WTC11 (cell line): ENCODE measurements at regions not wholly inside any gene's neighbourhood (a gene's known extent, or its start where the extent isn't known, plus 50 kb on each side); places are given as distances from the start of the nearest gene placed in this dataset.

Experiments
- ATAC-seq: fragments of 200-7000 bp; cut with Tn5 transposase; 2 replicates; pipeline ENCODE4 v1.10.0; 2021; ENCODE audit warnings: mild to moderate bottlenecking, moderate library complexity
- CTCF ChIA-PET: fragments of 300-600 bp; sonication (Branson Sonifier 250); formaldehyde crosslinking; loops from one replicate; lab custom pipeline; 2021; ENCODE audit warnings: antibody characterized with exemption; lab: Charles Lee
- POLR2A ChIA-PET: fragments of 350-600 bp; sonication (Branson Sonifier 250); formaldehyde crosslinking; loops from one replicate; lab custom pipeline; 2021; ENCODE audit warnings: antibody characterized with exemption; lab: Charles Lee
- DNase-seq: peaks from one replicate; pipeline ENCODE4 v3.0.0; 2021; ENCODE audit warnings: low spot score
- H3K27ac Mint-ChIP-seq: 2 replicates; pipeline ENCODE4 v1.8.0; 2021; ENCODE audit warnings: mixed read lengths
- H3K27me3 Mint-ChIP-seq: 2 replicates; pipeline ENCODE4 v1.8.0; 2021; ENCODE audit warnings: low read depth, mild to moderate bottlenecking, moderate library complexity, mixed read lengths
- H3K36me3 Mint-ChIP-seq: 2 replicates; pipeline ENCODE4 v1.8.0; 2021; ENCODE audit warnings: mixed read lengths
- H3K4me1 Mint-ChIP-seq: 2 replicates; pipeline ENCODE4 v1.8.0; 2022; ENCODE audit warnings: mixed read lengths
- H3K4me3 Mint-ChIP-seq: 2 replicates; pipeline ENCODE4 v1.8.0; 2021; ENCODE audit warnings: mild to moderate bottlenecking, moderate library complexity, mixed read lengths
- H3K9me3 Mint-ChIP-seq: 2 replicates; pipeline ENCODE4 v1.8.0; 2021; ENCODE audit warnings: mixed read lengths
- CBFB ChIP-seq: sonication (generic); formaldehyde crosslinking; IDR thresholded peaks from 2 replicates; pipeline ENCODE4 v1.8.1; 2022; ENCODE audit warnings: mild to moderate bottlenecking, low read depth, missing genetic modification reagents
- E2F4 ChIP-seq: sonication (generic); formaldehyde crosslinking; IDR thresholded peaks from 2 replicates; pipeline ENCODE4 v1.8.1; 2022; ENCODE audit warnings: low read depth, mild to moderate bottlenecking, moderate library complexity, missing genetic modification reagents, borderline replicate concordance
- FOXK1 ChIP-seq: sonication (generic); formaldehyde crosslinking; IDR thresholded peaks from 2 replicates; pipeline ENCODE4 v1.8.0; 2022; ENCODE audit warnings: mild to moderate bottlenecking, moderate library complexity, missing genetic modification reagents
- HMGA2 ChIP-seq: fragments of 250-450 bp; sonication (Bioruptor Pico); IDR thresholded peaks from 2 replicates; pipeline ENCODE4 v1.4.0; 2021; ENCODE audit warnings: mild to moderate bottlenecking, moderate library complexity
- IRF2 ChIP-seq: sonication (generic); formaldehyde crosslinking; IDR thresholded peaks from 2 replicates; pipeline ENCODE4 v1.8.0; 2022; ENCODE audit warnings: low read depth, missing genetic modification reagents, borderline replicate concordance
- MYBL2 ChIP-seq: sonication (generic); formaldehyde crosslinking; IDR thresholded peaks from 2 replicates; pipeline ENCODE4 v1.8.1; 2023; ENCODE audit warnings: mild to moderate bottlenecking, moderate library complexity, missing genetic modification reagents
- NFATC4 ChIP-seq: fragments of 250-450 bp; sonication (Bioruptor Pico); IDR thresholded peaks from 2 replicates; pipeline ENCODE4 v1.9.0; 2021; ENCODE audit warnings: mild to moderate bottlenecking
- NR2C2 ChIP-seq: sonication (generic); formaldehyde crosslinking; IDR thresholded peaks from 2 replicates; pipeline ENCODE4 v1.8.0; 2022; ENCODE audit warnings: mild to moderate bottlenecking, missing genetic modification reagents
- PRDM15 ChIP-seq: sonication (generic); formaldehyde crosslinking; IDR thresholded peaks from 2 replicates; pipeline ENCODE4 v1.8.0; 2022; ENCODE audit warnings: missing genetic modification reagents
- PRRX2 ChIP-seq: fragments of 250-450 bp; sonication (Bioruptor Pico); IDR thresholded peaks from 2 replicates; pipeline ENCODE4 v1.8.0; 2021; ENCODE audit warnings: mild to moderate bottlenecking
- RELA ChIP-seq: sonication (generic); formaldehyde crosslinking; IDR thresholded peaks from 2 replicates; pipeline ENCODE4 v1.8.1; 2022; ENCODE audit warnings: missing genetic modification reagents, mild to moderate bottlenecking, borderline replicate concordance
- SOX15 ChIP-seq: fragments of 250-450 bp; sonication (Bioruptor Pico); IDR thresholded peaks from 2 replicates; pipeline ENCODE4 v1.9.0; 2021; ENCODE audit warnings: mild to moderate bottlenecking
- TEAD1 ChIP-seq: sonication (generic); formaldehyde crosslinking; IDR thresholded peaks from 2 replicates; pipeline ENCODE4 v1.8.0; 2022; ENCODE audit warnings: mild to moderate bottlenecking, missing genetic modification reagents
- TP53 ChIP-seq: sonication (generic); formaldehyde crosslinking; IDR thresholded peaks from 2 replicates; pipeline ENCODE4 v1.8.1; 2023; ENCODE audit warnings: mild to moderate bottlenecking, missing genetic modification reagents
- ZNF232 ChIP-seq: sonication (generic); formaldehyde crosslinking; IDR thresholded peaks from 2 replicates; pipeline ENCODE4 v1.8.0; 2022; ENCODE audit warnings: mild to moderate bottlenecking, missing genetic modification reagents
- ZNF263 ChIP-seq: sonication (generic); formaldehyde crosslinking; IDR thresholded peaks from 2 replicates; pipeline ENCODE4 v1.8.1; 2022; ENCODE audit warnings: low read depth, mild to moderate bottlenecking, moderate library complexity, missing genetic modification reagents
- ZNF317 ChIP-seq: sonication (generic); formaldehyde crosslinking; IDR thresholded peaks from 2 replicates; pipeline ENCODE4 v1.8.1; 2023; ENCODE audit warnings: low read depth, mild to moderate bottlenecking, moderate library complexity, missing genetic modification reagents, borderline replicate concordance
- ZNF396 ChIP-seq: fragments of 250-450 bp; sonication (Bioruptor Pico); IDR thresholded peaks from 2 replicates; pipeline ENCODE4 v1.8.0; 2021; ENCODE audit warnings: mild to moderate bottlenecking, moderate library complexity, borderline replicate concordance
- ZNF512 ChIP-seq: sonication (generic); formaldehyde crosslinking; IDR thresholded peaks from 2 replicates; pipeline ENCODE4 v1.8.1; 2022; ENCODE audit warnings: missing genetic modification reagents, borderline replicate concordance
- ZSCAN18 ChIP-seq: fragments of 250-450 bp; sonication (Bioruptor Pico); IDR thresholded peaks from 2 replicates; pipeline ENCODE4 v2.1.2; 2022; ENCODE audit warnings: mild to moderate bottlenecking, moderate library complexity
- TF ChIP-seq, protein P1 (sequence below): fragments of 250-450 bp; sonication (Bioruptor Pico); conservative IDR thresholded peaks from 2 replicates; pipeline ENCODE4 v1.9.0; 2021; ENCODE audit warnings: mild to moderate bottlenecking

DNA sequence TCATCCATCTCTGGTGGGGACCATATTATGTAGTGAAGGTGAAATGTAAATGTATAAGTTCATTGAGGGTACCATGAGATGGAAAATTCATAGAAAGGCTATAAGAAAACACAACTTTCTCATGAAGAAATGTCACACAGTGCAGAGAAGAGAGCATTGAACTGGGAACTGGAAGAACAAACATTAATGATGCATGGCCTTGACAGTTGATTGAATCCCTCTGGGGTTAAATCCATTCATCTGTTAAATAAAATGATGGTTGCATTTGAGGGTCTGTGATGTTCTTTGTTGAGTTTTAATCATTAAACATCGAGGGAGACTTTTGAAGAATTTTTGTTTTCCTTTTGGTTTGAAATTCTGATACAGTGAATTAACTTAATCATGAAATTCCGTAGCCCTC, 1401.4 kb downstream of the FAM181B start:
- TF ChIP-seq NR2C2 (no peak), E2F4 (CRISPR knock-in tag) (no peak), SOX15 (no peak), TP53 (CRISPR knock-in tag) (no peak), CBFB (CRISPR knock-in tag) (no peak), NFATC4 (no peak)
- Mint-ChIP-seq H3K4me3 (no peak overlapping the region), H3K4me1 (no peaks in the 10 kb centered on the region), H3K27ac (no peak overlapping the region), H3K9me3 (no peaks in the 10 kb centered on the region), H3K36me3 (no peaks in the 10 kb centered on the region), H3K27me3 (no peaks in the 10 kb centered on the region)
- no peak for ATAC-seq
- ChIA-PET POLR2A (interaction anchor here (0.6 kb wide), 1 partner anchor 20 kb away, joined by 5 read pairs; no protein-coding TSS in a partner anchor), CTCF (no interaction called here)
- DNase-seq: no peak

DNA sequence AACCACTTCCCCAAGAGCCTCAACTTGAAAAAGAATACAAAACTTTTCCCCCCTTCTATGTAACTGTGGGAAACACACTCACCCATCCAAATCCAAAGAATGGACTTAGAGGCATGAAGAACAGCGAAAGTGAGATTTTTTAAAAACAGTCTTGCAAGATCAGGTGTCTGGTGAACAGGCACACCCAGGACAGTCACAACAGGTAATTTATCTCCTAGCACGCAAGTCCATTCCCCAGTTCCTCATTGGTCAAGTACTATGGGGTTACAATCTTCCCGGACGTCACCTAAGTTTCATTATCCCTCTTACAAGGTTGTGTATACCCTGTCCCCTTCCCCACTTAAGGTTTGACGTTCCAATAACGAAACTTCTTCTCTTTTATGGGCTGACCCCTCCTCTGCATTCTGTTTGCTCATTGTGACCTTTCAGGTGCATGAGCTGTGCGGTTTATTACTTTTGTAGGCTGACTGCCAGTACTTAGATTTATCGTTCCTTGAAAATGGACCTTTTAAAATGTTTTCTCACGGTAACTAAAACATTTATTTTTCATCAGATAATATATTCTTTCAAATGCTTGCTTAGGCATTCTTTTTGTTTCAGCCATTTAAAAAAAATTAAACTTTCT, 1401.9 kb downstream of the FAM181B start:
- Mint-ChIP-seq H3K4me1 (no peaks in the 10 kb centered on the region), H3K4me3 (no peak overlapping the region), H3K9me3 (no peaks in the 10 kb centered on the region), H3K27me3 (no peaks in the 10 kb centered on the region), H3K27ac (no peak overlapping the region), H3K36me3 (no peaks in the 10 kb centered on the region)
- CTCF ChIA-PET: no interaction called here
- DNase-seq (no peak), ATAC-seq (no peak)
- TF ChIP-seq IRF2 (no peak), ZNF396 (CRISPR knock-in tag) (no peak), ZNF263 (CRISPR knock-in tag) (no peak), TEAD1 (CRISPR knock-in tag) (no peak), MYBL2 (no peak), RELA (CRISPR knock-in tag) (no peak), ZNF232 (CRISPR knock-in tag) (no peak), ZNF512 (CRISPR knock-in tag) (no peak), FOXK1 (CRISPR knock-in tag) (no peak)
- POLR2A ChIA-PET: interaction anchor here (0.6 kb wide), 1 partner anchor 19 kb away, joined by 5 read pairs; no protein-coding TSS in a partner anchor

DNA sequence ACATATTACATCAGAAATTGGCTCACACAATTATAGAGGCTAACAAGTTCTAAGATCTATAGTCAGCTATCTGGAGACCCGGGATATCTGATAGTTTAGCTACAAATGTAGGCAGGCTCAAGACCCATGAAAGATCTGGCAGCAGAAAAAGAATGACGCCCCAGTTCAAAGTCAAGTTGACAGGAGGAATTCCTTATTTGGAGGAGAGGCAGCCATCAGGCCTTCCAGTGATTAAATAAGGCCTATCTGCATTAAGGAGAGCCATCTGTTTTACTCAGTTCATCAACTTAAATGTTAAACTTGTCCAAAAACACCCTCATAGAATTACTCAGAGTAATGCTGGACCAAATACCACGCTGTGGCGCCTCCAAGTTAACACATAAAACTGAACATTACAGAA, 1402.6 kb downstream of the FAM181B start:
- no peaks in the 10 kb centered on the region for H3K9me3 Mint-ChIP-seq
- no peaks in the 10 kb centered on the region for H3K27me3 Mint-ChIP-seq
- ChIA-PET CTCF (no interaction called here), POLR2A (no interaction called here)
- no peaks in the 10 kb centered on the region for H3K36me3 Mint-ChIP-seq
- no peak overlapping the region for H3K27ac Mint-ChIP-seq
- no peak overlapping the region for H3K4me3 Mint-ChIP-seq
- no peak for DNase-seq
- no peaks in the 10 kb centered on the region for H3K4me1 Mint-ChIP-seq
- no peak for ATAC-seq
- TF ChIP-seq ZNF317 (CRISPR knock-in tag): no peak
- TF ChIP-seq CBFB (CRISPR knock-in tag): no peak
- TF ChIP-seq RELA (CRISPR knock-in tag): no peak
- TF ChIP-seq, protein P1, sequence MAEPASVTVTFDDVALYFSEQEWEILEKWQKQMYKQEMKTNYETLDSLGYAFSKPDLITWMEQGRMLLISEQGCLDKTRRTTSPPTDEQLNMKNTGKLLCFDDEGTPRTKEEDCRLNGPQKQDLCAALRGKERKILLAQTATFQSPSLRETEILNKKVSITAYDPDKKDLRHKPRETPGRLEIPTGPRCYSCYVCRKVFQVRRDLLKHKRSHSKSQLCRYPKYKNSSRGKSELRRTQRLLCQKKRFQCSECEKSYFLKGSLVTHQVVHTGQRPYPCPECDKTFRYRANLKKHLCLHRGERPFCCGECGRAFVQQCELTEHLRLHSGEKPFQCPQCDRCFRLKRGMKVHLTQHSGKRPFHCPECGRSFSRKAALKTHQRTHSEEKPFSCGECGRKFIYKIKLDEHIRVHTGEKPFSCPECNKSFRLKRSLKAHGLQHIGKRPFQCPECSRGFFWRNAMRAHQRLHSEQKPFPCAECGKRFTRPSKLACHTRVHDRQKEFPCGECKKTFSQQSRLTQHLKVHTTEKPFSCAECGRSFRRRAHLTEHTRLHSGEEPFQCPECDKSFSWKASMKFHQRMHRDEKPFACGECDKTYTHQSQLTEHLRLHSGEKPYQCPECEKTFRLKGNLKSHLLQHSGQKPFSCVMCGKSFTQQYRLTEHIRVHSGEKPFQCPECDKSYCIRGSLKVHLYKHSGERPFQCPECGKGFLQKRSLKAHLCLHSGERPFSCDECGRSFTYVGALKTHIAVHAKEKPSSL (CRISPR knock-in tag): no peak
- no peak for TF ChIP-seq PRRX2 (CRISPR knock-in tag)
- TF ChIP-seq ZNF263 (CRISPR knock-in tag): no peak
- no peak for TF ChIP-seq ZNF512 (CRISPR knock-in tag)
- no peak for TF ChIP-seq ZSCAN18 (CRISPR knock-in tag)
- TF ChIP-seq PRDM15: no peak
- TF ChIP-seq HMGA2 (CRISPR knock-in tag): no peak
